Activated CD4-positive, alpha-beta T cell treated with anti-CD3 and anti-CD28 coated beads, Interleukin-2, amount 50 U/mL, for 24 hours (primary cell): ENCODE measurements at regions not wholly inside any gene's neighbourhood (a gene's known extent, or its start where the extent isn't known, plus 50 kb on each side); places are given as distances from the start of the nearest gene placed in this dataset.

Experiments used
- DNase-seq, 2 donors: peaks; one replicate each; pipeline ENCODE4 v3.0.0-alpha.2; 2020; ENCODE audit warnings: low read depth in 1 of 2, low spot score in 1 of 2

- DNase-seq = no peak
Measured at GRCh38 chr18:78772360-78773302, 207.0 kb upstream of the SALL3 start.

- no peak for DNase-seq
Measured at GRCh38 chr18:78773303-78773755, 206.3 kb upstream of the SALL3 start.

GRCh38 chr18:78773819-78774218, 205.8 kb upstream of the SALL3 start:
- no peak for DNase-seq

- DNase-seq = no peak
Measured at GRCh38 chr18:78774741-78775141, 204.9 kb upstream of the SALL3 start.

- no peak for DNase-seq
Measured at GRCh38 chr18:78776151-78776550, 203.5 kb upstream of the SALL3 start.

- DNase-seq = no peak
Measured at GRCh38 chr18:78776706-78777285, 202.8 kb upstream of the SALL3 start.

GRCh38 chr18:78777992-78778391, 201.6 kb upstream of the SALL3 start:
- DNase-seq = no peak

GRCh38 chr18:78778651-78779050, 201.0 kb upstream of the SALL3 start:
- DNase-seq = no peak

- DNase-seq = no peak
Measured at GRCh38 chr18:78779996-78780718, 199.5 kb upstream of the SALL3 start.

GRCh38 chr18:78780719-78781600, 198.7 kb upstream of the SALL3 start:
- DNase-seq = no peak

- no peak for DNase-seq
Measured at GRCh38 chr18:78781601-78781960, 198.0 kb upstream of the SALL3 start.

GRCh38 chr18:78782951-78783563, 196.6 kb upstream of the SALL3 start:
- DNase-seq = no peak

GRCh38 chr18:78783564-78783960, 196.1 kb upstream of the SALL3 start:
- no peak for DNase-seq

GRCh38 chr18:78784861-78785260, 194.8 kb upstream of the SALL3 start:
- no peak for DNase-seq

GRCh38 chr18:78785706-78786105, 193.9 kb upstream of the SALL3 start:
- no peak for DNase-seq

- no peak for DNase-seq
Measured at GRCh38 chr18:78786776-78787175, 192.8 kb upstream of the SALL3 start.

GRCh38 chr18:78787751-78788150, 191.9 kb upstream of the SALL3 start:
- no peak for DNase-seq

GRCh38 chr18:78788161-78788560, 191.5 kb upstream of the SALL3 start:
- DNase-seq = no peak

GRCh38 chr18:78789850-78790249, 189.8 kb upstream of the SALL3 start:
- DNase-seq = no peak

- DNase-seq = no peak
Measured at GRCh38 chr18:78790511-78790910, 189.1 kb upstream of the SALL3 start.

- no peak for DNase-seq
Measured at GRCh38 chr18:78790960-78791359, 188.7 kb upstream of the SALL3 start.
